Gastroesophageal sphincter (tissue), 4 donors: ENCODE measurements at regions not wholly inside any gene's neighbourhood (a gene's known extent, or its start where the extent isn't known, plus 50 kb on each side); places are given as distances from the start of the nearest gene placed in this dataset.

Source experiments
- ATAC-seq: fragments of 150-250 bp; one replicate; pipeline ENCODE4 v1.9.1; 2016; ENCODE audit warnings: mild to moderate bottlenecking, moderate library complexity
- H3K27ac ChIP-seq, 4 donors: fragments of 200-600 bp; sonication (generic) in 3 of 4; 1 replicate in 3 of 4; 2 replicates in 1 of 4; pipeline ENCODE4 v1.5.1; 2016 to 2019
- H3K27me3 ChIP-seq: fragments of 200-600 bp; sonication (generic); one replicate; pipeline ENCODE4 v1.5.1; 2019
- H3K36me3 ChIP-seq, 2 donors: fragments of 200-600 bp; sonication (generic); one replicate each; pipeline ENCODE4 v1.5.1; 2019; ENCODE audit warnings: control low read depth in 1 of 2
- H3K4me1 ChIP-seq, 3 donors: fragments of 200-600 bp; sonication (generic); 1 replicate in 2 of 3; 2 replicates in 1 of 3; pipeline ENCODE4 v1.5.1; 2016 to 2019; ENCODE audit warnings: control low read depth in 2 of 3
- H3K4me3 ChIP-seq, 2 donors: fragments of 200-600 bp; sonication (generic); one replicate each; pipeline ENCODE4 v1.5.1; 2019; ENCODE audit warnings: mild to moderate bottlenecking in 1 of 2, moderate library complexity in 1 of 2
- H3K9me3 ChIP-seq, 3 donors: fragments of 200-600 bp; sonication (generic); one replicate each; pipeline ENCODE4 v1.5.1; 2017 to 2019; ENCODE audit warnings: control low read depth in 2 of 3
- EP300 ChIP-seq: sonication (generic); formaldehyde crosslinking; IDR thresholded peaks from one replicate; pipeline ENCODE4 v1.6.1; 2017; ENCODE audit warnings: antibody characterized with exemption, mild to moderate bottlenecking
- POLR2A ChIP-seq, 2 donors: fragments of 450-650 bp; IDR thresholded peaks; one replicate each; pipeline ENCODE4 v1.6.1; 2017; ENCODE audit warnings: antibody characterized with exemption in 2 of 2, mild to moderate bottlenecking in 2 of 2, moderate library complexity in 1 of 2
- POLR2AphosphoS5 ChIP-seq: sonication (generic); formaldehyde crosslinking; IDR thresholded peaks from one replicate; pipeline ENCODE4 v1.6.1; 2017; ENCODE audit warnings: antibody characterized with exemption
- WGBS, 2 donors: methylation state at CpG; one replicate each; pipeline ENCODE4 v1.1.5; 2018; ENCODE audit warnings: low coverage in 1 of 2; 5-methylcytosine and 5-hydroxymethylcytosine counted together
- TF ChIP-seq, protein P1 (sequence below), 4 experiments: fragments of 200-600 bp in 2 of 4; fragments of 450-650 bp in 2 of 4; sonication (generic) in 1 of 4; IDR thresholded peaks; one replicate each; pipeline ENCODE4 v1.5.1; 2017 to 2019; ENCODE audit warnings: antibody characterized with exemption in 4 of 4, mild to moderate bottlenecking in 2 of 4, moderate library complexity in 2 of 4

- 57 to 72% methylated on average over 3 of the region's 3 CpGs for WGBS, 2 donors
- no peak for ATAC-seq
- TF ChIP-seq EP300, result no peak
- TF ChIP-seq, protein P1, sequence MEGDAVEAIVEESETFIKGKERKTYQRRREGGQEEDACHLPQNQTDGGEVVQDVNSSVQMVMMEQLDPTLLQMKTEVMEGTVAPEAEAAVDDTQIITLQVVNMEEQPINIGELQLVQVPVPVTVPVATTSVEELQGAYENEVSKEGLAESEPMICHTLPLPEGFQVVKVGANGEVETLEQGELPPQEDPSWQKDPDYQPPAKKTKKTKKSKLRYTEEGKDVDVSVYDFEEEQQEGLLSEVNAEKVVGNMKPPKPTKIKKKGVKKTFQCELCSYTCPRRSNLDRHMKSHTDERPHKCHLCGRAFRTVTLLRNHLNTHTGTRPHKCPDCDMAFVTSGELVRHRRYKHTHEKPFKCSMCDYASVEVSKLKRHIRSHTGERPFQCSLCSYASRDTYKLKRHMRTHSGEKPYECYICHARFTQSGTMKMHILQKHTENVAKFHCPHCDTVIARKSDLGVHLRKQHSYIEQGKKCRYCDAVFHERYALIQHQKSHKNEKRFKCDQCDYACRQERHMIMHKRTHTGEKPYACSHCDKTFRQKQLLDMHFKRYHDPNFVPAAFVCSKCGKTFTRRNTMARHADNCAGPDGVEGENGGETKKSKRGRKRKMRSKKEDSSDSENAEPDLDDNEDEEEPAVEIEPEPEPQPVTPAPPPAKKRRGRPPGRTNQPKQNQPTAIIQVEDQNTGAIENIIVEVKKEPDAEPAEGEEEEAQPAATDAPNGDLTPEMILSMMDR (IDR thresholded peaks at IDR 0.05), result no peak
- no peak for TF ChIP-seq POLR2AphosphoS5
- TF ChIP-seq POLR2A (IDR thresholded peaks at IDR 0.05), result no peak
- H3K36me3 ChIP-seq, result no peaks in the 10 kb centered on the region
- H3K9me3 ChIP-seq, result no peaks in the 10 kb centered on the region
- H3K4me3 ChIP-seq, result no peak overlapping the region
- H3K27ac ChIP-seq, result no peak overlapping the region
- no peaks in the 10 kb centered on the region for H3K27me3 ChIP-seq
- H3K4me1 ChIP-seq, result no peaks in the 10 kb centered on the region
Observed at GRCh38 chr2:78351208-78351607, 674.3 kb upstream of the REG3G start.

- H3K9me3 ChIP-seq, result no peaks in the 10 kb centered on the region
- ATAC-seq, result no peak
- no peak for TF ChIP-seq EP300
- TF ChIP-seq, protein P1 (IDR thresholded peaks at IDR 0.05), result no peak
- no peak for TF ChIP-seq POLR2A (IDR thresholded peaks at IDR 0.05)
- no peak overlapping the region for H3K4me3 ChIP-seq
- H3K27me3 ChIP-seq, result no peaks in the 10 kb centered on the region
- H3K4me1 ChIP-seq, result no peaks in the 10 kb centered on the region
- H3K36me3 ChIP-seq, result no peaks in the 10 kb centered on the region
- WGBS, 2 donors, result 88% methylated on average over 1 of the region's 1 CpG; no CpG with 5 or more reads in 1 of the 2 donors
- no peak overlapping the region for H3K27ac ChIP-seq
Observed at GRCh38 chr2:78353168-78353567, 672.3 kb upstream of the REG3G start.

DNA sequence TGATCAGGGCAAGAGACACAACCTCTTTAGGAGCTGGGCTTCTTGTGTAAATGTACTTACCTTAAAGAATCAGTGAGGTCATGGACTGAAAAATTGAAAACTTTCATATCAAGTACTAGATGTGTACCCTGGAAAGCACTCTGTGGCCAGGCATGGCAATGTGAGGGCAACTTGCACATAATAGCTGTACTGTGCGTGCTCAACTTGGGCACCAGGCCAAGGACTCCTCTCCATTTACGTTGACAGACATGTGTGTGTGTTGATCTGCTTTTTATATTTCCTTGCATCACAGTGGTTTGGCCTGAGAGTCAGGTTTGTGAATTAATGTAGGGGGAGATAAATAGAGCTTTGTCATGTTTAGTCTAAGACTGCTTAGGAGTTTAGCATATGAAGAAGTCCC lies 669.5 kb upstream of the REG3G start:
- Histone ChIP-seq H3K4me1 (no peaks in the 10 kb centered on the region), H3K36me3 (no peaks in the 10 kb centered on the region), H3K9me3 (no peaks in the 10 kb centered on the region), H3K27me3 (no peaks in the 10 kb centered on the region), H3K27ac (no peak overlapping the region), H3K4me3 (no peak overlapping the region)
- TF ChIP-seq EP300 (no peak), POLR2A (IDR thresholded peaks at IDR 0.05) (no peak), POLR2AphosphoS5 (no peak)
- TF ChIP-seq, protein P1 (IDR thresholded peaks at IDR 0.05), result no peak
- ATAC-seq, result no peak
- WGBS, 2 donors, result 29 to 38% methylated on average over 2 of the region's 2 CpGs

DNA sequence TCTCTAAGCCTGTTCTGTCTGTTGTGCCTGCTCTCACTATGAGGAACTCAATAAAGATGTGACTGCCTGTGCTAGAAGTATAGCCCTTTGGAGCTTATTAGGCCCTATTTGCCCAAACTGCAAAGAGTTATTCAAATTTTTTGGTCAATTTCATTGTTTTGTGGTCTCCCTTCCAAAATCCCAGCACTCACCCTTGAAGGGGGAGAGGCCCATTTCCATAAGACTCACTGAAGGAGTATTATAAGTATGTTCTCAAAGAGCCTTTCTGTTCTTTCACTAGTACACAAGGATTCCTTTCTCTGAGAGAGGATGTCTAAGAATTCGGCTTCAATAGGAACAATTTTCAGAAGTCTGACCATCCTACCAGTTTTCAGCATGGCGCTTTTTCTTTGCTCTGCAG lies 641.9 kb upstream of the REG3G start:
- ATAC-seq, result no peak
- H3K27ac ChIP-seq, result no peak overlapping the region
- H3K9me3 ChIP-seq, result no peaks in the 10 kb centered on the region
- H3K4me3 ChIP-seq, result no peak overlapping the region
- H3K36me3 ChIP-seq, result no peaks in the 10 kb centered on the region
- 37 to 76% methylated on average over 2 of the region's 2 CpGs for WGBS, 2 donors
- TF ChIP-seq POLR2AphosphoS5 (no peak), EP300 (no peak), POLR2A (IDR thresholded peaks at IDR 0.05) (no peak)
- TF ChIP-seq, protein P1 (IDR thresholded peaks at IDR 0.05), result no peak
- H3K4me1 ChIP-seq, result no peaks in the 10 kb centered on the region
- no peaks in the 10 kb centered on the region for H3K27me3 ChIP-seq

- H3K4me1 ChIP-seq, result no peaks in the 10 kb centered on the region
- no peak overlapping the region for H3K27ac ChIP-seq
- no peaks in the 10 kb centered on the region for H3K27me3 ChIP-seq
- no peak for ATAC-seq
- H3K9me3 ChIP-seq, result no peaks in the 10 kb centered on the region
- WGBS, 2 donors, result 97% methylated on average over 5 of the region's 6 CpGs; no CpG with 5 or more reads in 1 of the 2 donors
- H3K36me3 ChIP-seq, result no peaks in the 10 kb centered on the region
- H3K4me3 ChIP-seq, result no peak overlapping the region
- TF ChIP-seq, protein P1 (IDR thresholded peaks at IDR 0.05), result no peak
- TF ChIP-seq POLR2A (IDR thresholded peaks at IDR 0.05), result no peak
- TF ChIP-seq EP300, result no peak
- TF ChIP-seq POLR2AphosphoS5, result no peak
Observed at GRCh38 chr2:78397198-78397597, 628.3 kb upstream of the REG3G start.
